SK-N-SH (cell line): ENCODE measurements at regions not wholly inside any gene's neighbourhood (a gene's known extent, or its start where the extent isn't known, plus 50 kb on each side); places are given as distances from the start of the nearest gene placed in this dataset.

Experiments used
- CTCF ChIP-seq: fragments of 200-600 bp; sonication (generic); IDR thresholded peaks from 2 replicates; pipeline ENCODE4 v1.6.1; 2017; ENCODE audit warnings: antibody characterized with exemption, mild to moderate bottlenecking, moderate library complexity
- TCF12 ChIP-seq: IDR thresholded peaks from 2 replicates; pipeline ENCODE4 v1.4.0; 2012
- TF ChIP-seq, protein P1 (sequence below): fragments of 150-350 bp; IDR thresholded peaks from 2 replicates; pipeline ENCODE4 v1.6.1; 2017; ENCODE audit warnings: antibody characterized with exemption, low read length, low read depth, borderline replicate concordance

DNA sequence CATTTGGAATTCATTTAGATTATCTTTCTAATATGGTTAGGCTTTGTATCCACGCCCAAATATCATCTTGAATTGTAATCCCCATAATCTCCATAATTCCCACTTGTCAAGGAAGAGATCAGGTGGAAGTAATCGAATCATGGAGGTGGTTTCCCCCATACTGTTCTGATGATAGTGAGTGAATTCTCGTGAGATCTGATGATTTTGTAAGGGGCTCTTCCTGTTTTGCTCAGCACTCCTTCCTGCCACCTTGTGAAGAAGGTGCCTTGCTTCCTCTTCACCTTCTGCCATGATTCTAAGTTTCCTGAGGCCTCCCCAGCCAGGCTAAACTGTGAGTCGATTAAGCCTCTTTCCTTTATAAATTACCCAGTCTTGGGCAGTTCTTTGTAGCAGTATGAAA is 527.5 kb upstream of the ARRDC3 start:
- TF ChIP-seq TCF12, result no peak
- TF ChIP-seq CTCF, result no peak
- TF ChIP-seq, protein P1, sequence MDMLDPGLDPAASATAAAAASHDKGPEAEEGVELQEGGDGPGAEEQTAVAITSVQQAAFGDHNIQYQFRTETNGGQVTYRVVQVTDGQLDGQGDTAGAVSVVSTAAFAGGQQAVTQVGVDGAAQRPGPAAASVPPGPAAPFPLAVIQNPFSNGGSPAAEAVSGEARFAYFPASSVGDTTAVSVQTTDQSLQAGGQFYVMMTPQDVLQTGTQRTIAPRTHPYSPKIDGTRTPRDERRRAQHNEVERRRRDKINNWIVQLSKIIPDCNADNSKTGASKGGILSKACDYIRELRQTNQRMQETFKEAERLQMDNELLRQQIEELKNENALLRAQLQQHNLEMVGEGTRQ, result no peak
